ENCODE measurements at regions not wholly inside any gene's neighbourhood (a gene's known extent, or its start where the extent isn't known, plus 50 kb on each side); places are given as distances from the start of the nearest gene placed in this dataset.

GRCh38 chr3:104992676-104993075 is 374.0 kb upstream of the ALCAM start:
- no peaks in the 10 kb centered on the region for H3K4me1 ChIP-seq (ENCODE audit: insufficient read depth, low read length)
- H3K36me3 ChIP-seq (ENCODE audit: insufficient read depth, low read length), result no peaks in the 10 kb centered on the region
- H3K9me3 ChIP-seq (ENCODE audit: low read depth, low read length), result no peaks in the 10 kb centered on the region
- no peak overlapping the region for H3K4me2 ChIP-seq (ENCODE audit: insufficient read depth, low read length)
- no peak for DNase-seq (ENCODE audit: insufficient read length, low spot score, missing footprints)
- no peak overlapping the region for H3K27ac ChIP-seq (ENCODE audit: low read depth, low read length)
- no peaks in the 10 kb centered on the region for H4K20me1 ChIP-seq (ENCODE audit: insufficient read depth, low read length)
- TF ChIP-seq CTCF (IDR thresholded peaks at IDR 0.05; ENCODE audit: extremely low read depth, low read depth, low read length), result no peak
- no peak overlapping the region for H2AFZ ChIP-seq (ENCODE audit: low read length)
- H3K79me2 ChIP-seq (ENCODE audit: insufficient read depth, low read length), result no peaks in the 10 kb centered on the region
- no peaks in the 10 kb centered on the region for H3K27me3 ChIP-seq (ENCODE audit: insufficient read depth, low read length)
- no peak overlapping the region for H3K4me3 ChIP-seq (ENCODE audit: insufficient read depth, low read length)

GRCh38 chr3:105006164-105006563 is 360.5 kb upstream of the ALCAM start:
- Histone ChIP-seq H3K4me2 (ENCODE audit: insufficient read depth, low read length) (no peak overlapping the region), H4K20me1 (ENCODE audit: insufficient read depth, low read length) (no peaks in the 10 kb centered on the region), H3K36me3 (ENCODE audit: insufficient read depth, low read length) (no peaks in the 10 kb centered on the region), H2AFZ (ENCODE audit: low read length) (no peak overlapping the region), H3K9me3 (ENCODE audit: low read depth, low read length) (no peaks in the 10 kb centered on the region), H3K4me3 (ENCODE audit: insufficient read depth, low read length) (no peak overlapping the region), H3K79me2 (ENCODE audit: insufficient read depth, low read length) (no peaks in the 10 kb centered on the region), H3K27me3 (ENCODE audit: insufficient read depth, low read length) (no peaks in the 10 kb centered on the region), H3K27ac (ENCODE audit: low read depth, low read length) (no peak overlapping the region), H3K4me1 (ENCODE audit: insufficient read depth, low read length) (no peaks in the 10 kb centered on the region)
- DNase-seq (ENCODE audit: insufficient read length, low spot score, missing footprints), result no peak
- TF ChIP-seq CTCF (IDR thresholded peaks at IDR 0.05; ENCODE audit: extremely low read depth, low read depth, low read length), result no peak

- no peak for DNase-seq (ENCODE audit: insufficient read length, low spot score, missing footprints)
- no peak for TF ChIP-seq CTCF (IDR thresholded peaks at IDR 0.05; ENCODE audit: extremely low read depth, low read depth, low read length)
- Histone ChIP-seq H3K9me3 (ENCODE audit: low read depth, low read length) (no peaks in the 10 kb centered on the region), H4K20me1 (ENCODE audit: insufficient read depth, low read length) (no peaks in the 10 kb centered on the region), H3K4me3 (ENCODE audit: insufficient read depth, low read length) (no peak overlapping the region), H3K4me2 (ENCODE audit: insufficient read depth, low read length) (no peak overlapping the region), H3K36me3 (ENCODE audit: insufficient read depth, low read length) (no peaks in the 10 kb centered on the region), H3K27me3 (ENCODE audit: insufficient read depth, low read length) (no peaks in the 10 kb centered on the region), H3K4me1 (ENCODE audit: insufficient read depth, low read length) (no peaks in the 10 kb centered on the region), H2AFZ (ENCODE audit: low read length) (no peak overlapping the region), H3K79me2 (ENCODE audit: insufficient read depth, low read length) (no peaks in the 10 kb centered on the region), H3K27ac (ENCODE audit: low read depth, low read length) (no peak overlapping the region)
Measured at GRCh38 chr3:105013657-105014056, 353.1 kb upstream of the ALCAM start.

GRCh38 chr3:105014631-105015030 is 352.1 kb upstream of the ALCAM start:
- H3K4me1 ChIP-seq (ENCODE audit: insufficient read depth, low read length), result no peaks in the 10 kb centered on the region
- no peaks in the 10 kb centered on the region for H4K20me1 ChIP-seq (ENCODE audit: insufficient read depth, low read length)
- H3K4me3 ChIP-seq (ENCODE audit: insufficient read depth, low read length), result no peak overlapping the region
- H3K4me2 ChIP-seq (ENCODE audit: insufficient read depth, low read length), result no peak overlapping the region
- TF ChIP-seq CTCF (IDR thresholded peaks at IDR 0.05; ENCODE audit: extremely low read depth, low read depth, low read length), result no peak
- no peak for DNase-seq (ENCODE audit: insufficient read length, low spot score, missing footprints)
- no peak overlapping the region for H3K27ac ChIP-seq (ENCODE audit: low read depth, low read length)
- no peak overlapping the region for H2AFZ ChIP-seq (ENCODE audit: low read length)
- H3K79me2 ChIP-seq (ENCODE audit: insufficient read depth, low read length), result no peaks in the 10 kb centered on the region
- H3K36me3 ChIP-seq (ENCODE audit: insufficient read depth, low read length), result no peaks in the 10 kb centered on the region
- H3K9me3 ChIP-seq (ENCODE audit: low read depth, low read length), result no peaks in the 10 kb centered on the region
- H3K27me3 ChIP-seq (ENCODE audit: insufficient read depth, low read length), result no peaks in the 10 kb centered on the region

Measured in osteoblast (primary cell).